GM23248 (cell line): ENCODE measurements at regions not wholly inside any gene's neighbourhood (a gene's known extent, or its start where the extent isn't known, plus 50 kb on each side); places are given as distances from the start of the nearest gene placed in this dataset.

Experiments used
- EZH2 ChIP-seq: fragments of 200-600 bp; sonication (generic); IDR thresholded peaks from 2 replicates; pipeline ENCODE4 v1.6.1; 2018; ENCODE audit warnings: antibody characterized with exemption, mild to moderate bottlenecking; ENCODE audit not compliant: insufficient read depth, poor library complexity, severe bottlenecking
- EZH2phosphoT487 ChIP-seq: fragments of 200-600 bp; sonication (generic); IDR thresholded peaks from 2 replicates; pipeline ENCODE4 v1.6.1; 2018; ENCODE audit warnings: antibody characterized with exemption, moderate library complexity, mild to moderate bottlenecking, low read depth; ENCODE audit not compliant: insufficient read depth

DNA sequence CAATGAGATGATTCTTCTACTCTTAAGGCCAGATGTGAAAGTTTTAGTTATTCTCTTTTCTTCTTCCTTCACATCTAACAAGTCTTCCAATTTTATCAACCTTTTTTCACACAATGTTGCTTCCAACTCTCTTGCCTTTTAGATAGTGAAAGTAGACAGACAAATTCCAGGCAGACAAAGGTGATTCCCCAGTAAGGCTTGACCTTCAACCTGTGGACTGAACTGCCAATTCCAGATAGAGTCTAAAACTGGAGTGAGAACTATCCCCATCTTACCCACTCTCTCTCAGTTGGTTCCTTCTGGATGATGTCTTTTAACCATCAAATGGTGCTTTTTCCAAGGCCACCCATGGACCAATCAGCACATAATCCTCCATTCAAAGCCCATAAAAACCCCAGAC, 159.0 kb downstream of the NSUN3 start:
- TF ChIP-seq EZH2 = no peak
- no peak for TF ChIP-seq EZH2phosphoT487
